Erythroblast (primary cell): ENCODE measurements at regions not wholly inside any gene's neighbourhood (a gene's known extent, or its start where the extent isn't known, plus 50 kb on each side); places are given as distances from the start of the nearest gene placed in this dataset.
A peak's percentile ranks its signal among the peaks of the same experiment; 100 is the strongest.
"Not testable (repeated sequence)": the region's sequence is repeated elsewhere in the genome, so short reads cannot be mapped to it uniquely, and the experiment has no call there.

Source experiments
- DNase-seq, 2 experiments: peaks; one replicate each; lab custom pipeline; 2025; lab: John Stamatoyannopoulos, UW
- GATA1 ChIP-seq: IDR thresholded peaks from 2 replicates; pipeline ENCODE4 v1.6.1; 2011; ENCODE audit warnings: low read depth, mild to moderate bottlenecking, control low read depth, low read length, moderate library complexity
- POLR2A ChIP-seq: IDR thresholded peaks from 2 replicates; pipeline ENCODE4 v1.6.1; 2011; ENCODE audit warnings: mild to moderate bottlenecking, low read length

DNA sequence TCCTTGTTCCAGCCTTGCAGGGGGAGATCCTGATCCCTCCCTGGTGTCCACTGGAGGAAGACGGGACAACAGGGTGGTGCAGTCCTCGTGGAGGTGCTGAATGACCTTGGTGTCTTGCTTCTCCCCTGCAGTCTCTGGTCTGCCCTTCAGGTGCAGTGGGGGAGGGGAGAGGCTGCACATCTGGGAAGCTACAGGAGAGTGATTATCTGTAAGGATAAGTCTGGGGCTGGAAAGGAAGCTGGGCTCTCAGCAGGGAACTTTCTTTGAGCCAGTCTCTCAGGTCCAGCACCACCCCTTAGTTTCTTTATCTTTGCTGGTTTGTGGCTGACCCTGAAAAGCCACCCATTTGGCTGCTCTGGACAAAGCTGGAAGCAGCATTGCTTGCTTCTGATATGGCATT lies 275.6 kb downstream of the CCSER2 start:
- TF ChIP-seq POLR2A (no peak), GATA1 (no peak)
- no peak for DNase-seq

- TF ChIP-seq POLR2A (no peak), GATA1 (no peak)
- DNase-seq, result no peak
Observed at GRCh38 chr10:84605802-84606201, 277.4 kb downstream of the CCSER2 start.

DNA sequence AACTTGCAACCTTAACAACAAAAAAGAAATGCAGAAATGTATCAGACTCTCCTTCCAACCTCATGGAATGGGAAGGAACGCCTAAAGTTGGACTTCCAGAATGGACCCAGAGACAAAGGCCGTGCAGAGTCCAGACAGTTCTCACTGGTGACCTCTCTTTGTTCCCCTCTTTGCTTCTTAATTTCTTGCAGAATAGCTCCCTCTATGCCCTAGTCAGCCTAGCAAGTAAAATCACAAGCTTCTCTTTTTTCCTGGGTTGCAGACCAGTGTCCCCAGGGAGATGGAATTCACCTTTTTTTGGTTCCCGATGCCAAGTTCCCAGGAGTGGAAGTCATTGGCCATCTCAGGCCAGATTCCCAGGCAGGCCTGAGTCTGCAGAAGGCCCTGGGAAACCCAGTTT lies 278.0 kb downstream of the CCSER2 start:
- no peak for DNase-seq
- TF ChIP-seq GATA1 (no peak), POLR2A (no peak)

GRCh38 chr10:84607044-84607443 lies 278.7 kb downstream of the CCSER2 start:
- DNase-seq, result no peak
- TF ChIP-seq POLR2A, result no peak
- TF ChIP-seq GATA1, result no peak

- DNase-seq, result no peak
- TF ChIP-seq GATA1 (no peak), POLR2A (no peak)
Observed at GRCh38 chr10:84607523-84607922, 279.1 kb downstream of the CCSER2 start.

GRCh38 chr10:84608126-84608525 lies 279.7 kb downstream of the CCSER2 start:
- no peak for DNase-seq
- no peak for TF ChIP-seq GATA1
- no peak for TF ChIP-seq POLR2A

DNA sequence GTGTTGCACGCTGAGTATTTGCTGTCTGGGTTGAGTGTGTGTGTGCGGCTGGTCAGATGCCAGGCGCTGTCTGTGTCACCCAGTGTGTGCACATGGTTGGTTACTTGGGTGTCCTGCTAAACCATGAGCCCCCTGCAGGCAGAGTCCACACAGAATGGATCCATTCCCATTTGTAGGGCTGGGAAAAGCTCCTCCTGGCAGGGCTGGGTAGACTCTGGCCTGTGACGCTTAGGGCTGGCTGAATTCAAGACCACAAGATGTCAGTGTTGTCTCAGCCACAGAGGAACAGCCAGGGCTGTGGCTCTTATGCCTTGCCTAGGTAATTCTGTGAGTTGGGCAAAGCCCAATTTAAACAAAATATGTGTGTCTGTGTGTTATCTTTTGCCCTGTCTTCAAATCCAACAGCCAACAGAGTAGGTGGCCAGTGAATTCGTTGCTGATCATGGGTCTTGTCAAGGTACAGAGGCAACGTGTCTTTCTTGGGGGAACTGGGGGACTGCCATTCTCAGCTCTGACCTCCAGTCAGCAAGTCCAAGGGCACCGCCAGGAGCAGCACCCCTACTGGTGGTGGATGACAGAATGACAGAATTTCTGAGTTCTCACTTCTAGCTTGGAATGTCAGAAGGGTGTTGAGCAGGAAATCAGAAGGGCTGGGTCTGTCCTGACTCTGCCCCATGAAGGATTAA lies 285.1 kb downstream of the CCSER2 start:
- TF ChIP-seq POLR2A (no peak), GATA1 (no peak)
- DNase-seq, result peak; percentile 6

DNA sequence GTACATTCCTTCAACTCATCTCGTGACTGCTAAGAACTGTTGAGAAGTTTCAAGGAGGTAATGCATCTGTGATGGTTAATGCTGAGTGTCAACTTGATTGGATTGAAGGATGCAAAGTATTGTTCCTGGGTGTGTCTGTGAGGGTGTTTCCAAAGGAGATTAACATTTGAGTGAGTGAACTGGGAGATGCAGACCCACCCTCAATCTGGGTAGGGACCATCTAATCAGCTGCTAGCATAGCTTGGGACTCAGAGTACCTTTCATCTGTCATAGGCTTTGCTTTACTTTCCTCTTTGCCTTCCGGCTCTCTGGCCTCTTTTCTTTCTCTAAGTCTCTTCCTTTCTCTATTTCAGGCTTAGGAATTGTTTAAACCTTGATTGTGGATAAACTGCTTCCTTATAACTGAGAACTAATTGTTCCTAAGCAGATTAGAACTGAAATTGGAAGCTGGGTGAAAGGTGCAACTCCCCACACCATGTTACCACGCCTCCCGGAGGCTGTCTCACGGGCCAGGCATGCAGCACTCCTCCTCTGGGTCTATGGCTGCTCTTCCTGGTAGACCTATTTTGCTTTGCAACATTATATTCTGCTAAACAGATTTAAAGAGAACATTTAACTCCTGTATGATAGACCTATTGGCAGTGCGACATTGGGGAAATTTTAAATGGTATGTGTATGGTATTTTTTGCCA lies 298.2 kb downstream of the CCSER2 start:
- DNase-seq, result no peak
- no peak for TF ChIP-seq POLR2A
- TF ChIP-seq GATA1, result no peak

DNA sequence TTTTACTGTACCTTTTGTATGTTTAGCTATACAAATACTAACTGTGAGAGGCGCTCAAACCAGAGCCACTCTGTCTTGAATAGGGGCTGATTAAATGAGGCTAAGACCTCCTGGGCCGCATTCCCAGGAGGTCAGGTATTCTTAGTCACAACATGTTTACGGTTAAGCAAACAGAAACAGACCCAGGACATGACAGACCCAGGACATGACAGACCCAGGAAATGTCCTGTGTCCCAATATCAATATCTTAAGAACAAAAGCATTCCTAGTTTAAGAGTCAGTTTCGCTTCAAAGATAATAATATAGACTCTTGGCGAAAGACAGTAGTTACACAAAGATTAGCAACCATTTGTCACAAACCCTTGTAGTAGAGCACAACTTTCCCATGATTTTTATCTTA lies 304.5 kb downstream of the CCSER2 start:
- DNase-seq, result no peak
- TF ChIP-seq POLR2A (no peak), GATA1 (no peak)

DNA sequence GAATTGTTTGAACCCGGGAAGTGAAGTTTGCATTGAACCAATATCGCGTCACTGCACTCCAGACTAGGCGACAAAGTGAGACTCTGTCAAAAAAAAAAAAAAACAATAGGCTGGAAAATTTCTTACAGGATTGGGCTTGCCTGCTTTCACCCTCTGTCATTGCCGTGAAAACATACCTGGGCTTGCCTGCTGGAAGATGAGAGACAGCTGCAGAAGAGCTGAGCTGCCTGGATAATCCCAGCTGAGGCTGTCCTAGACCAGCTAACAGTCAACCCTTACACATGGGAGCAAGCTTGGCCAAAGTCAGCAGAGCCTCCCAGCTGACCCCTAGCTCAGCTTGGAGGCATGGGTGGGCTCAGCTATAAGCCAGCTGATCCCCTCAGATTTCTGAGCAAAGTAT lies 306.2 kb downstream of the CCSER2 start:
- TF ChIP-seq GATA1 (no peak), POLR2A (no peak)
- DNase-seq, result no peak

DNA sequence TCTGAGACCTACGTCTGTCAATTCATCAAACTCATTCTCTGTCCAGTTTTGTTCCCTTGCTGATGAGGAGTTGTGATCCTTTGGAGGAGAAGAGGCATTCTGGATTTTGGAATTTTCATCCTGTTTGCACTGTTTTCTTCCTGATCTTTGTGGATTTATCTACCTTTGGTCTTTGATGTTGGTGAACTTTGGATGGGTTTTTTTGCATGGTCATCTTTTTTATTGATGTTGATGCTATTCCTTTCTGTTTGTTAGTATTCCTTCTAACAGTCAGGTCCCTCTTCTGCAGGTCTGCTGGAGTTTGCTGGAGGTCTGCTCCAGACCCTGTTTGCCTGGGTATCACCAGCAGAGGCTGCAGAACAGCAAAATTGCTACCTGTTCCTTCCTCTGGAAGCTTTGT lies 322.2 kb downstream of the CCSER2 start:
- DNase-seq, result not testable (repeated sequence)

DNA sequence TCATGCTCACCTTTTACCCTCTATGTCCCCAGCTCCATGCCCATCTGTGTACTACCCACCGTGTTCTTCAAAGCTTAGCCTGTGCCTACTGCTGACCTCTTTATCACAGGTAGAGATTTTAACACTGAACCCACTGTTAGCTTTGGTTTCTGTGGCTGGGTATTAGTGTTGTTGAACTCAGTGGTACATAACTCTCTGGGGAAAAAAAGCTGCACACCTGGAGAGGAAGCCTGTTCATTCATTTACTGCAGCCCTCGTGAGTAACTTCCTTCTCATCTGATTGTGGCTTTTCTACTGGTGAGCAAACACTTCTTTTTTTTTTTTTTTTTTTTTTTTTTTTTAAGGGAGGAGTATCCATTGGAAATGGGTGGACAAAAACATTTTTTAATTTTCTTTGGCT lies 326.3 kb downstream of the CCSER2 start:
- no peak for TF ChIP-seq POLR2A
- no peak for TF ChIP-seq GATA1
- no peak for DNase-seq

DNA sequence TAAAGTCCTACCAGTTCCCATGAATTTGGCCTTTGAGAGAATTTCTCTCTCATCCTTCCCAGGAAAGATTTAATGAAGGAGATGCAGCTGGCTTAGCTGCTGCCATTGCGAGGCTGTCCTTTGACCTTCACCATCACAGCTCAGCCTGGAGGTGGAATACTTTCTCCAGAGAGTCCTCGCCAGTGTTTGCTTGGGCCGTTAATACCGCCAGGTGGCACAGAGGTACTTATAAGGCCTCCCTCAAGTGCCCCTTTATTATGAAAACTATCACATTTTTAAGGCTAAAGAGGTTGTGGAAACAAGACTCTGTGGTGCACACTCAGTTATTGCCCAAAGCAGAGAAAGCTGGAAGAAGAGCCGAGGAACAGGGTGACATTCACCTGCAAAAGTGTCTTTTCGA lies 330.6 kb downstream of the CCSER2 start:
- TF ChIP-seq GATA1 (no peak), POLR2A (no peak)
- no peak for DNase-seq

GRCh38 chr10:84659497-84660439 lies 331.4 kb downstream of the CCSER2 start:
- no peak for DNase-seq
- no peak for TF ChIP-seq GATA1
- TF ChIP-seq POLR2A, result no peak
